ENCODE measurements at regions not wholly inside any gene's neighbourhood (a gene's known extent, or its start where the extent isn't known, plus 50 kb on each side); places are given as distances from the start of the nearest gene placed in this dataset.

GRCh38 chr6:23278180-23278532 lies 708.8 kb downstream of the HDGFL1 start:
- no peak for FAIRE-seq
- intact Hi-C loops (cut with micrococcal nuclease), result no loop called here

GRCh38 chr6:23280437-23280836 lies 711.1 kb downstream of the HDGFL1 start:
- no peak for TF ChIP-seq POLR2AphosphoS5 (IDR thresholded peaks at IDR 0.05; ENCODE audit: insufficient read depth, low read depth, low read length)
- TF ChIP-seq, protein P1, sequence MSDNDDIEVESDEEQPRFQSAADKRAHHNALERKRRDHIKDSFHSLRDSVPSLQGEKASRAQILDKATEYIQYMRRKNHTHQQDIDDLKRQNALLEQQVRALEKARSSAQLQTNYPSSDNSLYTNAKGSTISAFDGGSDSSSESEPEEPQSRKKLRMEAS (IDR thresholded peaks at IDR 0.05; ENCODE audit: insufficient read depth, insufficient read length), result no peak
- no peak for TF ChIP-seq MYC (IDR thresholded peaks at IDR 0.05; ENCODE audit: low read depth, low read length)
- no peak for TF ChIP-seq GATA2 (IDR thresholded peaks at IDR 0.05; ENCODE audit: insufficient read depth, insufficient read length, low read depth, low read length)
- TF ChIP-seq, protein P2, sequence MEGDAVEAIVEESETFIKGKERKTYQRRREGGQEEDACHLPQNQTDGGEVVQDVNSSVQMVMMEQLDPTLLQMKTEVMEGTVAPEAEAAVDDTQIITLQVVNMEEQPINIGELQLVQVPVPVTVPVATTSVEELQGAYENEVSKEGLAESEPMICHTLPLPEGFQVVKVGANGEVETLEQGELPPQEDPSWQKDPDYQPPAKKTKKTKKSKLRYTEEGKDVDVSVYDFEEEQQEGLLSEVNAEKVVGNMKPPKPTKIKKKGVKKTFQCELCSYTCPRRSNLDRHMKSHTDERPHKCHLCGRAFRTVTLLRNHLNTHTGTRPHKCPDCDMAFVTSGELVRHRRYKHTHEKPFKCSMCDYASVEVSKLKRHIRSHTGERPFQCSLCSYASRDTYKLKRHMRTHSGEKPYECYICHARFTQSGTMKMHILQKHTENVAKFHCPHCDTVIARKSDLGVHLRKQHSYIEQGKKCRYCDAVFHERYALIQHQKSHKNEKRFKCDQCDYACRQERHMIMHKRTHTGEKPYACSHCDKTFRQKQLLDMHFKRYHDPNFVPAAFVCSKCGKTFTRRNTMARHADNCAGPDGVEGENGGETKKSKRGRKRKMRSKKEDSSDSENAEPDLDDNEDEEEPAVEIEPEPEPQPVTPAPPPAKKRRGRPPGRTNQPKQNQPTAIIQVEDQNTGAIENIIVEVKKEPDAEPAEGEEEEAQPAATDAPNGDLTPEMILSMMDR (IDR thresholded peaks at IDR 0.05; ENCODE audit: extremely low read depth in 1 of 2, insufficient read depth in 1 of 2, low read depth in 1 of 2, low read length in 2 of 2), result no peak
- no peak for TF ChIP-seq POLR2A (IDR thresholded peaks at IDR 0.05; ENCODE audit: low read depth, low read length)
- no peak for TF ChIP-seq FOS (IDR thresholded peaks at IDR 0.05; ENCODE audit: borderline replicate concordance, insufficient read depth, low read length)
- no peak for TF ChIP-seq EZH2 (IDR thresholded peaks at IDR 0.05; ENCODE audit: borderline replicate concordance, low read depth, low read length, severe bottlenecking)
- CTCF ChIA-PET, result no interaction called here
- H3K79me2 ChIP-seq (ENCODE audit: control insufficient read depth, insufficient read depth, low read length), result no peaks in the 10 kb centered on the region
- H3K36me3 ChIP-seq (ENCODE audit: control insufficient read depth in 2 of 2, extremely low read depth in 1 of 2, insufficient read depth in 2 of 2, low read length in 2 of 2), result no peaks in the 10 kb centered on the region
- no peak overlapping the region for H2AFZ ChIP-seq (ENCODE audit: low read depth, low read length)
- H3K9me3 ChIP-seq (replicated peaks; ENCODE audit: control insufficient read depth, insufficient read depth, low read length), result no peaks in the 10 kb centered on the region
- BruUV-seq (replicated peaks), result no TSS peak
- H3K27ac ChIP-seq (ENCODE audit: insufficient read depth, low read depth, low read length), result no peak overlapping the region
- no peak overlapping the region for H3K9ac ChIP-seq (replicated peaks; ENCODE audit: extremely low read depth, insufficient read depth, low read length)
- H3K27me3 ChIP-seq (ENCODE audit: control insufficient read depth in 2 of 2, insufficient read depth in 2 of 2, low read length in 2 of 2), result no peaks in the 10 kb centered on the region
- intact Hi-C loops (cut with micrococcal nuclease) (no loop called here), dilution Hi-C loops (cut with MboI; ENCODE audit: extremely low pct_ligation_motif_present, low sequenced_read_pairs) (no loop called here)
- no peak overlapping the region for H3K4me3 ChIP-seq (replicated peaks in 1 of 3; ENCODE audit: insufficient read depth in 1 of 3, low read depth in 1 of 3, low read length in 3 of 3)
- no peaks in the 10 kb centered on the region for H4K20me1 ChIP-seq (replicated peaks; ENCODE audit: control insufficient read depth, extremely low read depth, insufficient read depth, low read length)
- POLR2A ChIA-PET, result no interaction called here
- no peaks in the 10 kb centered on the region for H3K4me1 ChIP-seq (ENCODE audit: control insufficient read depth, extremely low read depth, insufficient read depth, low read length)
- DNase-seq (ENCODE audit: low read depth, low spot score), result no peak
- no peaks in the 10 kb centered on the region for H3K9me1 ChIP-seq (replicated peaks; ENCODE audit: control insufficient read depth, extremely low read depth, insufficient read depth, low read length)
- FAIRE-seq, result no peak
- no peak overlapping the region for H3K4me2 ChIP-seq (ENCODE audit: insufficient read depth, low read length)

More at GRCh38 chr6:23278180-23278532, 708.8 kb downstream of the HDGFL1 start:
- no peaks in the 10 kb centered on the region for H3K27me3 ChIP-seq (ENCODE audit: control insufficient read depth in 2 of 2, insufficient read depth in 2 of 2, low read length in 2 of 2)
- no peak overlapping the region for H3K4me3 ChIP-seq (replicated peaks in 1 of 3; ENCODE audit: insufficient read depth in 1 of 3, low read depth in 1 of 3, low read length in 3 of 3)
- no peak overlapping the region for H3K9ac ChIP-seq (replicated peaks; ENCODE audit: extremely low read depth, insufficient read depth, low read length)
- H4K20me1 ChIP-seq (replicated peaks; ENCODE audit: control insufficient read depth, extremely low read depth, insufficient read depth, low read length), result no peaks in the 10 kb centered on the region
- no peak for DNase-seq (ENCODE audit: low read depth, low spot score)
- dilution Hi-C loops (cut with MboI; ENCODE audit: extremely low pct_ligation_motif_present, low sequenced_read_pairs), result no loop called here
- POLR2A ChIA-PET, result no interaction called here
- CTCF ChIA-PET, result no interaction called here
- H3K36me3 ChIP-seq (ENCODE audit: control insufficient read depth in 2 of 2, extremely low read depth in 1 of 2, insufficient read depth in 2 of 2, low read length in 2 of 2), result no peaks in the 10 kb centered on the region
- TF ChIP-seq MYC (IDR thresholded peaks at IDR 0.05; ENCODE audit: low read depth, low read length) (no peak), FOS (IDR thresholded peaks at IDR 0.05; ENCODE audit: borderline replicate concordance, insufficient read depth, low read length) (no peak), POLR2A (IDR thresholded peaks at IDR 0.05; ENCODE audit: low read depth, low read length) (no peak)
- TF ChIP-seq, protein P1 (IDR thresholded peaks at IDR 0.05; ENCODE audit: insufficient read depth, insufficient read length), result no peak
- H3K79me2 ChIP-seq (ENCODE audit: control insufficient read depth, insufficient read depth, low read length), result no peaks in the 10 kb centered on the region
- H3K9me3 ChIP-seq (replicated peaks; ENCODE audit: control insufficient read depth, insufficient read depth, low read length), result no peaks in the 10 kb centered on the region
- H3K27ac ChIP-seq (ENCODE audit: insufficient read depth, low read depth, low read length), result no peak overlapping the region
- no peak overlapping the region for H3K4me2 ChIP-seq (ENCODE audit: insufficient read depth, low read length)
- no peaks in the 10 kb centered on the region for H3K4me1 ChIP-seq (ENCODE audit: control insufficient read depth, extremely low read depth, insufficient read depth, low read length)
- no TSS peak for BruUV-seq (replicated peaks)
- H2AFZ ChIP-seq (ENCODE audit: low read depth, low read length), result no peak overlapping the region
- H3K9me1 ChIP-seq (replicated peaks; ENCODE audit: control insufficient read depth, extremely low read depth, insufficient read depth, low read length), result no peaks in the 10 kb centered on the region
